NCI-H82 treated with DMSO at 0.1 percent for 48 hours (cell line): ENCODE measurements at regions not wholly inside any gene's neighbourhood (a gene's known extent, or its start where the extent isn't known, plus 50 kb on each side); places are given as distances from the start of the nearest gene placed in this dataset.

ENCODE experiments used
- DNase-seq: peaks from one replicate; lab custom pipeline; 2025; ENCODE audit not compliant: unreplicated experiment; lab: John Stamatoyannopoulos, UW

DNA sequence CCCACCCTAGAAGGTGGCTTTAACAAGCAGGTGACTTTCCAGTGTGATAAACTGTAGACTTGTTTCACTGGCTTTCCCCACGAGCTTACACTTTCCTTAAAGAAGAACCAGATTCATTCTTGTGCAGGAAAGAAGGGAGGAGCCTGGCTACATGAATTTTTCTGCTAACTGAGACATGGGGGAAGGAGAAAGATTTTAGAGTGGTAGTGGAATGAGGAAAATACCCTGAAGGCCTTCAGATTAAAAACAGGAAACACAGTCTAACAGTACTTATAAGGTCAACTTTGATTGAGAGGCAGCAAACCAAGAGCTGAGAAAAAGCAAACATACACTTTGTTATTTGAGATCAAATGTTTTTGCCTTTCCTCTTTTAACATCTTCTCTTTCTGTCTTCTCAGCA lies 640.9 kb upstream of the PLXNA2 start:
- no peak for DNase-seq

- DNase-seq: no peak
Observed at GRCh38 chr1:208885650-208886049, 641.5 kb upstream of the PLXNA2 start.

DNA sequence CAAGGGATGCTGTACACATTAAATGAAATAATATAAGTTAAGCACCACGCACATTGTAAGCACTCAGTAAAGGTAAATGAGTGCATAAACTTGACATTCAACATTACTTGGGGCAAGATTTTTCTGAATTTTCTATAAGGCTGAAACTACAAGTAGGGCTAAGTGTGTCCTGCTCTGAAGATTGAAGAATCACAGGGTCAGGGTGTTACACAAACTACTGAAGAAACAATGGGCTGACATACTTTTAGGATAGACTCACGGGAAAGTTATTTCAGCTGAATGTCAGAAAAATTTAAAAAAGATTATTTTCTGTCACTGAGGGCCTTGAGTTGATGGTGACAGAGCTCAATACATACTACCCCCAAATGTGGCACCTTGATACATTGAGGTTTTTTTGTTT lies 644.2 kb upstream of the PLXNA2 start:
- DNase-seq: no peak

DNA sequence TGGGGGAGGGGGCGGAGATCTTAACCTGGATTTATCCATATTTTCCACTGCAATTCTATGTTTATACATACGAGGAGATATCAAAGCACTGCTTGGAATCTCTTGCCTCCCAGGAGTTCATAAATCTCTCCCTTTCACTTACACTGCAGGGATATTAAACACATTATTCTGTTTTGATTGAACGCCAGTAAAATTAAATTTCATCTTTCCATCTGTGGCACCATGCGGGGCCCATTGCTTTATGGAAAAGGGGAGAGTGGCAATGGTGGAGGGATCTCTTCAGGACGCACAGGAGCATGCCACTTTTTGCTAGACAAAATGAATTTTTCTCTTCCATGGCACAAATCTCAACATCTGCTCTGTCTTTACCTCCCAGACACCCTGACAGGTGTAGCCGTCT lies 648.0 kb upstream of the PLXNA2 start:
- DNase-seq: no peak

- DNase-seq: no peak
Observed at GRCh38 chr1:208893251-208893650, 649.1 kb upstream of the PLXNA2 start.

DNA sequence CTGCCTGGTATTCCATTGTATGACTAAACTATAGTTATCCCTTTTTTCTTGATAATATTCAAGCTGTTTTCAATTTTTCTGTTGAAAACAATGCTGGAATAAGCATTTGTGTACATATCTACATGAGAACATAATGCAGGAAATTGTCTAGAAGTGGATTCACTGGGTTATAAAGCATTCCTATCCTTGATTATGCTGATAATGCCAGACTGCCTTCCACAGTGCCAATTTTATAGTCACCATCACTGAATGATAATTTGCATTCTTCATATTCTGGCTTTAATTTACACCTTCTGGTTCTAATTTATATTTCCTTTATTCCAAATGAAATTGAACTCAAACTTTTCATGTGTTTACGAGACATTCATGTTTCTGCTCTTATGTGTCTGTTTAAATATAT lies 651.0 kb upstream of the PLXNA2 start:
- no peak for DNase-seq

DNA sequence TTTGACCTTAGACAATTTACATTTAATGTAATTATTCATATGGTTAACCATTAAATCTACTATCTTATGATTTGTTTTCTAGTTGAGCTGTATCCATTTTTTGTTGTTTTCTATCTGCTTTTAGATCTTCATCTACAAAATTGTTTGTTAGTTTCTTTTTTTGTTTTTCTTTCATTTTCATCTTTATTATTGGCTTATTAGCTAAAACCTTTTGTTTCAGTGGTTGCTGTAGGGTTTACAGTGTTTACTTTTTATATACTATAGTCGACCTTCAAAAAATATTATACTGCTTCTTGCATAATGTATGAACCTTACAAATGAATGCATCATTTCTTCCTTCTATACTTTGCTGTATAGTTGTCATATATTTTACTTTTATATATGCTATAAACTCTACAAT lies 651.6 kb upstream of the PLXNA2 start:
- DNase-seq: no peak

GRCh38 chr1:208896768-208897167 lies 652.6 kb upstream of the PLXNA2 start:
- DNase-seq: no peak

- no peak for DNase-seq
Observed at GRCh38 chr1:208899438-208899837, 655.3 kb upstream of the PLXNA2 start.

DNA sequence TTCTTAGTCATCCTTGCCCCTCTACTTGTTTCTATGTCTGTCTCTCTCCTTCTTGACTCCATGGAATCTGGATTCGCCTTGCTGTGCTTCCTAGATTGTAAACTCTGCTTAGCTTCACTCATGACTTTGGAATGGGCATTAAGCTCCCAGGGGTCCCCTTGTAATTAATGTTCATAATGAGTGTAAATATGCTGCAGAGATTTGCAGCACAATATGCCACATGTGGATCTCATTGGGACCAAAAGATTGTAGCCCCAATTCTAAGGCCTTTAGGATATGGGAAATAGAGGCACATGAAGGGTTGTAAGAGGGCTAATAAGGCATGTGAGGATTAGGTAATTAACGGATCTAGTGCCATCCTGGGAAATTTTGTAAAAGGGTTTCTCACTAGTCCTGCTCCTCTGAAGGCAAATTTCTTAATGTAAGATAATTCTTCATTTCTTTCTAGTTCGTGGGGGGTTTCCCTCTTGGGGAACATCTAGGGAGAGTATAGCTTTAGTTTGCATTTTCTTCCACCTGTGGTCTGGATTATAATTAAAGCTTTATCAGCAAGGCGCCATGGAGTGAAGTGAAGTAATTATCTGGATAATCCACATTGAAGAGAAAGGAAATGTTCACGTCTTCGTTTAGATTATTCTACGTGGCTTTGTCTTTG lies 659.2 kb upstream of the PLXNA2 start:
- DNase-seq: peak; percentile 42

GRCh38 chr1:208907790-208908189 lies 663.6 kb upstream of the PLXNA2 start:
- DNase-seq: peak; percentile 62

DNA sequence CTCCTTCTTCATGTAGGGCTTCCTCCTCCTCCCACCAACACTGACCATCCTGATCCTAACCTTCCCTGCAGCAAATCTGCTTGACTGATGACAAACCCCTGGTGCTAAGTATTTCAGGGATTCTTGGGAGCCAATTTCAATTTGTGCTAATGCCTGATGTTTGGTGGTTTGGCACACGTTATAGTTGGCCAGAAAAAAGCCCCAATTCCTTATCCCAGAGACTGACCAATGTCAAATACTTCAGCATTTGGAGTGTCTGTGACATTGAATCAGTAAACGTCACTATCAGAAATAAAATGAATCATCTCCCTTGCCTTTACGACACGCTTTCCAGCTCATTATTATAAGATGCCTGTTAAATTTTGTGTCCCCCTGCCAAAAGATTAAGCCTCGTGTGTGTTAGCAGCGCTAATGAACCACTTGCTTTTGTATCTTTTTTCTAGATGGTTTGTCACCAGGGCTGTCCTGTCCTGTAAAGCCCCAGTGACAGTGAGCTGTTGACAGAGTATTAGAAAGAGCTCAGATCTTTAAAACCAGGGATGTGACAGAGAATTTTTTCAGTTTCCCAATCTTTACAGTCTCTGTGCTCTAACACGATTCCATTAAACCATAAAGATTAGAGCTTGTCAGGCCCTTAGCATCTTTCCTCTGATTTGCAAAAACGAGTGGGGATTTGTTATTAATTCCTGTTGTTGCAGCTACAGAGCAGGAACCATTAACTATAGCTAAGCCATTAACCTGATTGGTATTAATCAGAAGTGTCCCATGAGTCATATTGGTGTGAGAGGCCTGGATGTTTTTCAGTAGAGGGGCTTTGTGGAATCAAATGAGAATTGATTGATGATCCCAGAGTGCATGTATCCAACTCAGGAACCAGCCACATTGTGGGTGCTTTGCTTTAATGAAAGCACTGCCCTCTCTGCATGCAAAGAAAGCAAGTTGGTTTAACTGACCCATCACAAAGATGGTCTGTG lies 665.1 kb upstream of the PLXNA2 start:
- DNase-seq: peak; percentile 83

- DNase-seq: no peak
Observed at GRCh38 chr1:208910161-208910560, 666.0 kb upstream of the PLXNA2 start.

DNA sequence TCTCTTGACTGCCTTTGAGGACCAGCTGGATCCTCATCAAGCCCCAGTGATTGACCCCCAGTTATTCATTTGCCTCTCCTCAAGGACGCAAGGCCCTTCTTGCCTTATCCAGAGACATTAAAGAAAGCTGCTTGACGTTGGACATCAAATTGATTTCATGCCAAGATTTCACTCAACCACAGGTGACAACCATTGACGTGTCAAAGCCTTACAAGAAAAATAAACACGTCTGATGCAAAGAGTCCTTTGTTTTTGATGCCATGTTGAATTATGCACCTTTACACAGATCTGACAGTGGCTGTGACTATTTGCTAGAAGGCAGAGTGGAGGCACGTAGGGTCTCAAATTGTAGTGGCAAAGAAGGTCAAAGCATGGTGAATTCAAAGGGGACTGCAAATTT lies 666.2 kb upstream of the CAMK1G start:
- no peak for DNase-seq

DNA sequence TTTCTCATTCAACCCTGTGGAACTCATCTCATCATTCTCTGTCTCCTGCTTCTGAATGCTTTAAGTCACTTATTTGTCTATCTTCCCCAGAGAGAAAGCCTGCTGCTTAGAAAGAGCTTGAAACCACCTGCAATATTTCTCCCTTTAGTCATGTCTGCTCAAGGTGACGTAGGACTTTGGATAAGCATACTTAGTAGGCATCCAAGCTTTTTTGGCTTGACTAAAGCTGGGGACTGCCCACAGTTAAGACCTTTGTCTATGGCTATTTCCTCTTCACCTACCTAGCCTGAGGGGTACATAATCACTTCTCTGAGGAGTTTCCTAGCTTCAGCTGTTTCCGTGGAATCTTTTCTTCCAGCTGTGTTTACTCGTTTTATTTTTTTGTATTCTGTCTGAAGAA lies 665.8 kb upstream of the CAMK1G start:
- no peak for DNase-seq

DNA sequence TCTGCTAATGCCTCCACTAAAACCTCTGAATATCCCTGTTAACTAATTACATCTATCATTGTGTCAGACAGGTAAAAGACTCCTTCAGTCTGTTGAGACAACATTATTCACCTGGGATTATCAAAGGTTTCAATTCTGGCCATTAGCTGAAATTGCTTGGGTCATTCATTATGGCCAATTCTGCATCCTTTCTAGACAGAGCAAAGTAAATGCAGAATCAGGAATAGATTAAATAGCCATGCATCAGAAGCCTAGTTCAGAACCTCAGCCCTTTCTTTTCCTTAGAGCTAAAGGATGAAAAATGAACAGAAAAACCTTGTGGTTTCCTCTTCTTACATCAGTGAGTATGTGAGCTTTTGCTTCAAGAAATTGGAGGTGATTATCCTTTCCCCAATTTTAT lies 665.4 kb upstream of the CAMK1G start:
- DNase-seq: no peak

GRCh38 chr1:208919371-208919770 lies 664.1 kb upstream of the CAMK1G start:
- DNase-seq: no peak

GRCh38 chr1:208921259-208921658 lies 662.3 kb upstream of the CAMK1G start:
- DNase-seq: no peak

- DNase-seq: no peak
Observed at GRCh38 chr1:208923456-208923855, 660.1 kb upstream of the CAMK1G start.

GRCh38 chr1:208923946-208924720 lies 659.4 kb upstream of the CAMK1G start:
- DNase-seq: no peak

- no peak for DNase-seq
Observed at GRCh38 chr1:208924928-208925327, 658.6 kb upstream of the CAMK1G start.
